ENCODE measurements at regions not wholly inside any gene's neighbourhood (a gene's known extent, or its start where the extent isn't known, plus 50 kb on each side); places are given as distances from the start of the nearest gene placed in this dataset.

DNA sequence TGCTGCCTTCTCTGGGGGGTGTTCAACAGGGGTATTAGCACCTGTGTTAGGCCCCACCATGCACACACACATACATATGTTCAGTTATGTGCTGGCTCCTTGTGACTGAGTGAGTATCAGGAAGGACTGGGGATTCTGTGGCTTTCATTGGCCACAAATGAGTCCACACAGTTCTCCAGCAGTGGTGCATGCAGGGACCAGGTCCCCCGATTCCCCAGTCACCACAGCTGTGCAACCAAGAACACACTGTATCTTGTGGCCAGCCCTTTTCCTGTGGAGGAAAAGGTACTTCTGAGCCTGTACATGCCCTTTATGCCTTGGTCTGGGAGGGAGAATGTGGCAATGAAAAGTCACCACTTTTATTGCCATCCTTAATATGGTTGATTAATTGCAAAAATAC is 74.9 kb upstream of the KLF7 start:
- ChIA-PET POLR2A (no interaction called here), CTCF (no interaction called here)
- DNase-seq (ENCODE audit: extremely low spot score), result no peak
- TF ChIP-seq HDGF (IDR thresholded peaks at IDR 0.05; ENCODE audit: borderline replicate concordance) (no peak), LEF1 (IDR thresholded peaks at IDR 0.05; ENCODE audit: borderline replicate concordance) (no peak), ARNT (IDR thresholded peaks at IDR 0.05) (no peak), FOXA1 (IDR thresholded peaks at IDR 0.05) (no peak), SUZ12 (IDR thresholded peaks at IDR 0.05) (no peak), SP1 (IDR thresholded peaks at IDR 0.05) (no peak), L3MBTL2 (conservative IDR thresholded peaks at IDR 0.05) (no peak), FOXM1 (IDR thresholded peaks at IDR 0.05; ENCODE audit: borderline replicate concordance) (no peak), TARDBP (IDR thresholded peaks at IDR 0.05) (no peak), ZNF384 (IDR thresholded peaks at IDR 0.05) (no peak), ELF4 (IDR thresholded peaks at IDR 0.05) (no peak), BHLHE40 (IDR thresholded peaks at IDR 0.05; ENCODE audit: borderline replicate concordance) (no peak), NFRKB (IDR thresholded peaks at IDR 0.05) (no peak), CTBP1 (IDR thresholded peaks at IDR 0.05; ENCODE audit: borderline replicate concordance) (no peak)
- TF ChIP-seq, protein P1, sequence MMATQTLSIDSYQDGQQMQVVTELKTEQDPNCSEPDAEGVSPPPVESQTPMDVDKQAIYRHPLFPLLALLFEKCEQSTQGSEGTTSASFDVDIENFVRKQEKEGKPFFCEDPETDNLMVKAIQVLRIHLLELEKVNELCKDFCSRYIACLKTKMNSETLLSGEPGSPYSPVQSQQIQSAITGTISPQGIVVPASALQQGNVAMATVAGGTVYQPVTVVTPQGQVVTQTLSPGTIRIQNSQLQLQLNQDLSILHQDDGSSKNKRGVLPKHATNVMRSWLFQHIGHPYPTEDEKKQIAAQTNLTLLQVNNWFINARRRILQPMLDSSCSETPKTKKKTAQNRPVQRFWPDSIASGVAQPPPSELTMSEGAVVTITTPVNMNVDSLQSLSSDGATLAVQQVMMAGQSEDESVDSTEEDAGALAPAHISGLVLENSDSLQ (IDR thresholded peaks at IDR 0.05), result no peak

DNA sequence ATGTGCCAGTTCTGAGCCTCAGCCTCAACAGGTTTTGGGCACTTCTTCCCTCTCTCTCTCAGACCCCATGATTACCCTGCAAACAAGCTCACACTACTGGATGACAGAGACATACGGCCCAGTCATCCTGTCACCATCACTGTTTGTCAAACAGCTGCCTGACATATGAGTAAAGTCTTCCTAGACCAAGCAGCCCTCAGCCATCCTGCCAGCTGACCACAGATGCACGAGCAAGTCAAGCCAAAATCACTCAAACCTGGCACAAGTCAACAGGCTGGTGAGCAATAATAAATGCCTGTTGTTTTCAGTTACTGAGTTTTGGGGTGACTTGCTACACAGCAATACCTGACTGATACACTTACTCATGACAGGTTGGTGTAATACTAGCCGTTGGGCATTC is 75.5 kb upstream of the KLF7 start:
- no peak for DNase-seq (ENCODE audit: extremely low spot score)
- ChIA-PET POLR2A (no interaction called here), CTCF (no interaction called here)
- TF ChIP-seq FOXA1 (IDR thresholded peaks at IDR 0.05) (no peak), LEF1 (IDR thresholded peaks at IDR 0.05; ENCODE audit: borderline replicate concordance) (no peak), HDGF (IDR thresholded peaks at IDR 0.05; ENCODE audit: borderline replicate concordance) (no peak), ZNF384 (IDR thresholded peaks at IDR 0.05) (no peak), ELF4 (IDR thresholded peaks at IDR 0.05) (no peak), SP1 (IDR thresholded peaks at IDR 0.05) (no peak), L3MBTL2 (conservative IDR thresholded peaks at IDR 0.05) (no peak), FOXM1 (IDR thresholded peaks at IDR 0.05; ENCODE audit: borderline replicate concordance) (no peak), FOXK2 (IDR thresholded peaks at IDR 0.05) (no peak), ARNT (IDR thresholded peaks at IDR 0.05) (no peak), CTBP1 (IDR thresholded peaks at IDR 0.05; ENCODE audit: borderline replicate concordance) (no peak), BHLHE40 (IDR thresholded peaks at IDR 0.05; ENCODE audit: borderline replicate concordance) (no peak), NFRKB (IDR thresholded peaks at IDR 0.05) (no peak), SUZ12 (IDR thresholded peaks at IDR 0.05) (no peak), TARDBP (IDR thresholded peaks at IDR 0.05) (no peak)
- TF ChIP-seq, protein P1 (IDR thresholded peaks at IDR 0.05), result no peak

DNA sequence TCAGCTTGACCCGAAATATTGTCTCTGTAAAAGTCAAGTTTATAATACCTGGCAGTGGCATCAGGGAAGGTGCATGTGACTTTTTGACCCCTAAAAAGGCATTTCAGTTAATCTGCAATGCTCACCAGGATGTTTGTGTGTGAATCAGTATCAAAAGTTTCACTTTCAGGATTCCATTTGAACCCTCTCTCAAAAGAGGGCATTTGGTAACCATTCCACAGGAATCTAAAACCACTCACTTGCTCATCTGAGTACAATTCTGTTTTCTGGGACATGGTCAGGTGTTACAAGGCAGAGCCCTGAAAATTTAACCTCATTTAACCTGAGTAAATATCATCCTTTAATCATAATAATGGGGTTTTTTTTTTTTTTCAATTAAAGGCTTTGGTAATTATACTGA is 77.9 kb upstream of the KLF7 start:
- ChIA-PET CTCF (no interaction called here), POLR2A (no interaction called here)

DNA sequence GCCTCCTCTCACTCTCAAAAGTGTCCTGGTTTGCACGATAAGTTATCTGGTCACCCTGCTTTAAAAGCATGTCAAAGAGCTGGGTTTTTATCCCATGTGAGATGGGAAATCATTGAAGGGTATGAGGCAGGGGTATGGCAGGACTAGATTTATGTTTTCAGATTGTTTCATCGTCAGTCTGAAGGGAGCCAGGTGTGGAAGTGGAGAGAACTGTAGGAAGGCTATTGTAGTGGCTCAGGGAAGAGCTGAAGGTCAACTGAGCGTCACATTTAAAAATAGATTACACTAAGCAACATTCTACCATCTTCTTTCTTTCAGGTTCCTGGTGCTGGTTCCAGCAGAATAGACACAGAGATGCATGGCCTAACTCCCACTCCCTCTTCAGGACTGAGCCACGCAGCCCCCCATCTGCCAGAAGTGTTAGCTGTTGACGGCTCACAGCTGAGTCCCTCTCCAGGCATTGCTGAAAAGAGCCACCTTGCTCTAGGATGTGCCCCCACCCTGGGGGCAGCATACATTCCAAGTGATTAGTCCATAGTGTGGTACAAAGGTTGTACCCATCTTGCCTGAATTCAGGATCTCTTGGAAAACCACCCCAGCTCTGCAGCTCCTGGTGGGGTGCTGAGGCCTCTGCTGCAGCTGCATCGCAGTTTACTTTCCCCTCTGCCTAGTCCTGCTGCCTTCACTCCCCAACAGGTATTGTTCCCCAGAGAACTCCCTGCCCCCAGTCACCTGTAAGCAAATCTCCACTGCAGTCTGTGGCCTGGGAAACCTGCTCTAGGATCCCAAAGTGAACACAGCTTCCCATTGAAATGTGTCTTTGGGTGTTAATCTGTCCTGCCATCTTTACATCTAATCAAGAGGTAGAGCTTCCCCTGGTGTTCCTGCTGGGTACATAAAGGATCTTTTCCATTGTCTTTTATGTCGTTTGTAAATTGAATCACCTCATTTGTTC is 79.5 kb upstream of the KLF7 start:
- ChIA-PET POLR2A (no interaction called here), CTCF (interaction anchor here (0.6 kb wide), 1 partner anchor 742 kb away, joined by 3 read pairs; no protein-coding TSS in a partner anchor)
- TF ChIP-seq CTBP1 (IDR thresholded peaks at IDR 0.05; ENCODE audit: borderline replicate concordance), result no peak
- TF ChIP-seq ARNT (IDR thresholded peaks at IDR 0.05), result no peak
- TF ChIP-seq NFRKB (IDR thresholded peaks at IDR 0.05), result no peak
- no peak for DNase-seq (ENCODE audit: extremely low spot score)

More for the DNA sequence above, 77.9 kb upstream of the KLF7 start:
- DNase-seq (ENCODE audit: extremely low spot score), result no peak
- no peak for TF ChIP-seq SUZ12 (IDR thresholded peaks at IDR 0.05)
- no peak for TF ChIP-seq FOXM1 (IDR thresholded peaks at IDR 0.05; ENCODE audit: borderline replicate concordance)
- TF ChIP-seq LEF1 (IDR thresholded peaks at IDR 0.05; ENCODE audit: borderline replicate concordance), result no peak
- TF ChIP-seq FOXA1 (IDR thresholded peaks at IDR 0.05), result no peak
- no peak for TF ChIP-seq FOXK2 (IDR thresholded peaks at IDR 0.05)
- no peak for TF ChIP-seq SP1 (IDR thresholded peaks at IDR 0.05)
- TF ChIP-seq L3MBTL2 (conservative IDR thresholded peaks at IDR 0.05), result no peak
- TF ChIP-seq CTBP1 (IDR thresholded peaks at IDR 0.05; ENCODE audit: borderline replicate concordance), result no peak
- TF ChIP-seq NFRKB (IDR thresholded peaks at IDR 0.05), result no peak
- TF ChIP-seq ZNF384 (IDR thresholded peaks at IDR 0.05), result no peak
- no peak for TF ChIP-seq HDGF (IDR thresholded peaks at IDR 0.05; ENCODE audit: borderline replicate concordance)
- TF ChIP-seq BHLHE40 (IDR thresholded peaks at IDR 0.05; ENCODE audit: borderline replicate concordance), result no peak
- TF ChIP-seq, protein P1 (IDR thresholded peaks at IDR 0.05), result no peak
- no peak for TF ChIP-seq ELF4 (IDR thresholded peaks at IDR 0.05)
- no peak for TF ChIP-seq ARNT (IDR thresholded peaks at IDR 0.05)
- TF ChIP-seq TARDBP (IDR thresholded peaks at IDR 0.05), result no peak

DNA sequence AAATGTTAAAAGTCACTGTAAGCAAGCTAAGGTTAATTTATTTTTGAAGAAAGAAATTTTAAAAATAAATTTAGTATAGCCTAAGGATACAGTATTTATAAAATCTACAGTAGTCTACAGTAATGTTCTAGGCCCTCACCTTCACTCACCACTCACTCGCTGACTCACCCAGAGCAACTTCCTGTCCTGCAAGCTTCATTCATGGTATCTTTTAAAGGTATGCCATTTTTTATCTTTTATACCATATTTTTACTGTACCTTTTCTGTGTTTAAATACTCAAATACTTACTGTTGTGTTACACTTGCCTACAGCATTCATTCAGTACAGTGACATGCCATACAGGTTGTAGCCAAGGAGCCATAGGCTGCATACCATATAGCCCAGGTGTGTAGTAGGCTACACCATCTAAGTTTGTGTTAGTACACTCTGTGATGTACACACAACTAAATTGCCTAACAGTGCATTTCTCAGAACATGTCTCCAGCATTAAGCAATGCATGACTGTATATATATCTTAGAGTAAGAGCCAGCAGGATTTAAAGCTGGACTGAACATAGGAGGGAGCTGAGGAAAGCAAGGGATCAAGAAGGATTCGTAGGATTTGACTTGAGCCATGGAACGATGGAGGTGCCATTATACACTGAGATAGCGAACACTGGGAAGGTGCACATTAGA is 83.1 kb upstream of the KLF7 start:
- TF ChIP-seq FOXM1 (IDR thresholded peaks at IDR 0.05; ENCODE audit: borderline replicate concordance), result no peak
- no peak for DNase-seq (ENCODE audit: extremely low spot score)
- CTCF ChIA-PET, result no interaction called here
- POLR2A ChIA-PET, result no interaction called here

DNA sequence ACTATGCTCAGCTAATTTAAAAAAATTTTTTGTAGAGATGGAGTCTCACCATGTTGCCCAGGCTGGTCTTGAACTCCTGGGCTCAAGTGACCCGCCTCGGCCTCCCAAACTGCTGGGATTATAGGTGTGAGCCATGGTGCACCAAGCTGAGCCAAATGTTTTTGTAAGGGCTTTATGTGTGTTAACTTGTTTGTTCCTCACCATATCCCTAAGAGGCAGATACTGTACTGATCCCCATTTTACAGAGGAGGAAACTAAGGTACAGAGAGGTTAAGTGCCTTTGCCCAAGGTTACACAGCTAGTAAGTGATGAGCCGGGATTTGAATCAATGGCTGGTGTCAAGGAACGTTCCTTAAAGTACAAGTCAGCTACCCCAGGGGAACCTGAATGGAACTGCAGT is 85.3 kb upstream of the KLF7 start:
- ChIA-PET POLR2A (no interaction called here), CTCF (no interaction called here)
- TF ChIP-seq NFRKB (IDR thresholded peaks at IDR 0.05) (no peak), L3MBTL2 (conservative IDR thresholded peaks at IDR 0.05) (no peak), ELF4 (IDR thresholded peaks at IDR 0.05) (no peak), FOXK2 (IDR thresholded peaks at IDR 0.05) (no peak), CTBP1 (IDR thresholded peaks at IDR 0.05; ENCODE audit: borderline replicate concordance) (no peak), LEF1 (IDR thresholded peaks at IDR 0.05; ENCODE audit: borderline replicate concordance) (no peak), SUZ12 (IDR thresholded peaks at IDR 0.05) (no peak), BHLHE40 (IDR thresholded peaks at IDR 0.05; ENCODE audit: borderline replicate concordance) (no peak)
- no peak for DNase-seq (ENCODE audit: extremely low spot score)
